Testis (tissue), 2 donors: ENCODE measurements at regions not wholly inside any gene's neighbourhood (a gene's known extent, or its start where the extent isn't known, plus 50 kb on each side); places are given as distances from the start of the nearest gene placed in this dataset.

Experiments used
- CTCF ChIP-seq, 3 experiments: fragments of 450-650 bp in 2 of 3; fragments of 200-600 bp in 1 of 3; sonication (generic) in 1 of 3; IDR thresholded peaks; one replicate each; pipeline ENCODE4 v1.5.1; 2016 to 2019; ENCODE audit warnings: antibody characterized with exemption in 3 of 3, mild to moderate bottlenecking in 2 of 3, moderate library complexity in 1 of 3
- POLR2A ChIP-seq: fragments of 450-650 bp; IDR thresholded peaks from one replicate; pipeline ENCODE4 v1.6.1; 2017; ENCODE audit warnings: antibody characterized with exemption, mild to moderate bottlenecking, moderate library complexity

- no peak for TF ChIP-seq CTCF (IDR thresholded peaks at IDR 0.05)
- TF ChIP-seq POLR2A, result no peak
Observed at GRCh38 chr12:63394349-63394748, 243.3 kb upstream of the AVPR1A start.
